GM19328 (cell line): ENCODE measurements at regions not wholly inside any gene's neighbourhood (a gene's known extent, or its start where the extent isn't known, plus 50 kb on each side); places are given as distances from the start of the nearest gene placed in this dataset.

Experiments
- ATAC-seq: cut with Tn5 transposase; IDR thresholded peaks from one replicate; pipeline ENCODE4 v1.9.1; 2021; ENCODE audit warnings: mild to moderate bottlenecking, moderate library complexity; ENCODE audit not compliant: unreplicated experiment

GRCh38 chr20:39222101-39222500 lies 260.0 kb downstream of the DHX35 start:
- no peak for ATAC-seq

- no peak for ATAC-seq
Observed at GRCh38 chr20:39216195-39216594, 254.1 kb downstream of the DHX35 start.

DNA sequence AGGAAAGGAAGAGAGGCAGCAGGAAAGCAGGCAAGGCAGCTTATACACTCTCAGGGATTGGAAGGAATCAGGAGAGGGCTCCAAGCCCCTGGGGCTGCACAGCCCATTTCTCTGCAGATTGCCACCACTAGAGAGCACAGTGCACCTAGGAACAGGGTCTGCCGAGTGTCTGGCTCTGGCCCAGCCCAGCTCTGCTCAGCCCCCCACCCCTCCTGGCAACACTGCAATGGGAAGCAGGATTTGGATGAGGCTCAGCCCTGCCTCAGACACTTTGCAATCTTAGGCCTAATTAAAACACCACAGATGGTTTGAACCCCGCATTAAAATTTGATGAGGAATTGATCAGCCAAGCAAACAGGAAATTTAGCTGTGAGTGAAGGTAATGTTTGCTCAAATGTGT lies 252.7 kb downstream of the DHX35 start:
- ATAC-seq, result no peak

DNA sequence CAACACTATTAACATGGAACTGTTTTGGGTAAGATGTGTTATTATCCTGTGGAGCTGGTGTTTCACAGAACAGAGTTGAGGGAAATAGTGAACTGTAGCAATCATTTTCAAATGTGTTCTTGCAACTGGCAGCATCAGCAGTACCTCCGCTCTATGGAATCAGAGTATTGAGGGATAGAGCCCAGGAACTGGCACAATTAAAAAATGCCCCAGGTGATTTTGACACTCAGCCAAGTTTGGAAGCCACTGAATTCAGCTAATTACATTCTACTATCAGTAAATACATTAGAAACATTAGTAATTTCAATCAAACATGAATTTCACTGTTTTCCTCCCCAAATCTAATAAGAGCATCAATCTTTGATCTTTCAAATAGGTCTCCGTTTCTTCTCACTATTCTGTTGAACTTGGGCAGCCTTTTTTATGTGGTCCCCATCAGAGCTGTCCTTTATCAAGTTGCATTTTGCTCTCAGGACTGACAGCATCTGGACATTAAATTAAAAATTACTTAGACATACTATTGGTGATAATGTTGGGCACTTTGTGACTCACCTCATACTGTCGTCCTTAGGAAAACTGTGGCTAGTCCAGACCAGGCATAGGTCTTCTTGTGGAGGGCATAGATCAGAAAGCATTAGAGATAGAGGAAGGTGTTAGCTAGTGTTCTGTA lies 251.5 kb downstream of the DHX35 start:
- no peak for ATAC-seq

DNA sequence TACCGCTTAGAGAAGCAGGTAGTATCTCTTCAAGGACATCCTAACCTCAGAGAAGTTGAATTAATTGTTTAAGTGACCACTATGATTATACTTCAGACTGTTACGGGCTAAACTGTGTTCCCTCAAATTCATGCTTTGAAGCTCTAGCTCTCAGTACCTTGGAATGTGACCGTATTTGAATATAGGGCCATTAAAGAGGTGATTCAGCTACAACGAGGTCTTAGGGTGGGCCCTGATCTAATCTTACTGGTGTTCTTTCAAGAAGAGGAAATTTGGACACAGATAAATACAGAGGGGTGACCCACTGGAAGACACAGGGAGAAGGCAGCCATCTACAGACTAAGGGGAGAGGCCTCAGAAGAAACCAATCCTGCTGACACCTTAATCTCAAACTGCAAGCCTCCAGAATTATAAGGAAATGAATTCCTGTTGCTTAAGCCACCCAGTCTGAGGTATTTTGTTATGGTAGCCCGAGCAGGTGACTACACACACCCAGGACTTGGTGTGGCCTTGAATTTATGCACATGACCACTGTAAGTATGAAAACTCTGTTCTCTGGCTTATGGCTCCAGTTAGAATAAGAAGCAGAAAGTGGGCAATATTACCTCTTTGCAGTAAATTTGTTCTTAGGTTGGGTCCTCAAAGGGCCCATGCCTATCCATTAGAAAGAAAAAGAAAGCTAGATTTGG lies 249.1 kb downstream of the DHX35 start:
- no peak for ATAC-seq

- no peak for ATAC-seq
Observed at GRCh38 chr20:39210341-39211036, 248.3 kb downstream of the DHX35 start.

- no peak for ATAC-seq
Observed at GRCh38 chr20:39206899-39207564, 244.9 kb downstream of the DHX35 start.

GRCh38 chr20:39195582-39196021 lies 233.5 kb downstream of the DHX35 start:
- ATAC-seq, result no peak

DNA sequence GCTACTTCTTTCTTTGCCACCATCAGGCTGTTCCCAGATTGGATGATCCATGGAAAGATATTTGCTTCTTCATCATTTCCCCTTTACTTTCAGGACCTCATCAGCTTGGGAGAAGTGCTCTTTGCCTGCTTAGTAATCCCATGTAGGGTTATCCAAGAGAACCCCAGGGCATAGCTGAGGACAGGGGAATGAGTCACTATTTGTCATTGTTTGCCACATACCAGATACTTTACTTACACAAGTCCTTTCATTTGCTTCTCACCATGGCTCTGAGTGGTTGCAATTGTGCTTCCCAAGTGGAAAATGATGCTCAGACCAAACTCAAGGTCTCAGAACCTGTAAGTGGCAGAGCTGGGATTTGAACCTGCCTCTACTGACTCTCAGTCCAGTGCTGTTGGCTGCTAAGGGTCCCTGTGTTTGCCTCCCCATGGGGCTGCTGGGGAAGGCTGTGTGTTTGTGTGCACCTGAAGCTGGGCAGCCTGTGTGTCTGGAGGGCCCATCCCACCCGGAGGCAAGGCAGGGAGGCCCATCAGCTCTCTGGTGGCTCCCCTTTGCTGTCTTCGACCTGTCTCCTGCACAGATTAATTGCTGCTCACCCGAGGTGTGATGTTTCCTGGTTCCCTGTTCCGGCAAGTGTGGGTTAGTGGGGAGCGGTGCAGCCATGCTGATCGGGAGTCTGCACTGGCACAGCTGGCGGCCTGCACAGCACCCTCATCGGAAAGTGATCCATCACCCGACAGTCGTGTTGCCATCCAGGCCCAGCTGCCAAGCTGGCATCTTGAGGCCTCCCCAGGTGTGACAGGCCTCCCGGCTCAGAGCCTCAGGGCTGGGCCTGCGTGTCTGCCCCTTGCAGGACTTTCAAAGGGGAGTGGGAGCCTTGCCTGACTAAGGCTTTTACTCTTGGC lies 228.8 kb downstream of the DHX35 start:
- no peak for ATAC-seq

- ATAC-seq, result no peak
Observed at GRCh38 chr20:39188266-39188765, 226.2 kb downstream of the DHX35 start.

- ATAC-seq, result no peak
Observed at GRCh38 chr20:39181490-39181889, 219.3 kb downstream of the DHX35 start.

DNA sequence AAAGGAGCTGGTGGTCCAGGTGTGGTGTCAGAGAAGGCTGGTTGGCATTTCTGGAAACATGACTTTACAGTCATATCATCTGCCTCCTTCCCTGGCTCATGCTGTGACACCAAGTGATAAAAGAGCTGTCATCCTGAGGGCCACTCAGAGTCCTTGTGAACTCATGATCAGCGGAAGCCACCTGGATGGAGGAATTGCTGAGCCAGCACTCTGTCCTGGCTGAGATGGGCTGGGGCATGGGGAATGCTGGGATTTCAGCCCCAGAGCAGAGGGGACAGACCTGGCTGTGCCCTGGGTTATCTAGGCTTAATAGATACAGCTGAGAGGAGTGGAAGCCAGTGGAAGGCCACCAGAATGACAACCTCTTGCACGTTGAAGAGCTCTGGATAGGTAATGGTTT lies 214.3 kb downstream of the DHX35 start:
- no peak for ATAC-seq

DNA sequence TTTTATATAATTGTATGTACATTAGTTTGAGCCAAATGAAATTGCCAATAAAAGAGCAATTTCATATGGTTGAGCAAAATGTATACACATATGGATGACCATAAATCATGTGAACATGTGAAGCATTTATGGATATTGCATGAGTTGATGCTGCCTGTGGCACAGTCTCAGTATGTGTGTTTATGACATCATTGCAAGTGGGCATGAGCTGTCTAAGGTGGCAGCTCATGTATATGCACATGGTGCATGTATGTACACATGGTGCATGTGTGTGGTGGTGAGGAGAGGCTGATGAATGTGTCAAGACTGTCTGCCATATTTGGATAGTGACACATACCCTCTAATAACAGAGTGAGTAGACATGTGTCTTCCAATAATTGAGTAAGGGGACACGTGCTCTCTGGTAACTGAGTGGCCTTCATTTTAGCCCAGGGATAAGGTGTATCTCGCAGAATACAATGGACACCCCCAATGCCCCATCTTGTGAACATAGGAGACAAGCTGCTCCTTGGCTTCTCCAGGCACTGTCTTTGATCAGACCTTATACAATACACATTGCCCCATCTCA lies 208.8 kb downstream of the DHX35 start:
- ATAC-seq, result no peak

DNA sequence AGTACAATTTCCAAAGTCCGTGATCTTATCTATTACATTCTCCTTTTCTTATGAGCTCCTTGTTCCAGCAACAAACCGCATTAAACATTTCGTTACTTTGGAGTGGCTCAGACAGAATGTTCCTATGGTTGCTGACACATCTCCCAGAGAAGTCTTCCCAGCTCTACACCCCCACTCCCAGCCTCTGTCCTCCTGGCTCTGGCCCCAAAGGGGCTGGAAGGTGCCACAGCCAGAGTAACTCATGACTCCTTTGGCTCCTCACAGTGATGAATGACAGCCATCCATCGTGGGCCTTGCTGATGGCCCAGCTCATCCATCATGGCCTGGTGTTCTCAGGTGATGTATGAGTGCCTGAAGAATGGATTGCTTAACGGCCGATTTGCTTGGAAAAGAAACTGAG lies 203.0 kb downstream of the DHX35 start:
- no peak for ATAC-seq

DNA sequence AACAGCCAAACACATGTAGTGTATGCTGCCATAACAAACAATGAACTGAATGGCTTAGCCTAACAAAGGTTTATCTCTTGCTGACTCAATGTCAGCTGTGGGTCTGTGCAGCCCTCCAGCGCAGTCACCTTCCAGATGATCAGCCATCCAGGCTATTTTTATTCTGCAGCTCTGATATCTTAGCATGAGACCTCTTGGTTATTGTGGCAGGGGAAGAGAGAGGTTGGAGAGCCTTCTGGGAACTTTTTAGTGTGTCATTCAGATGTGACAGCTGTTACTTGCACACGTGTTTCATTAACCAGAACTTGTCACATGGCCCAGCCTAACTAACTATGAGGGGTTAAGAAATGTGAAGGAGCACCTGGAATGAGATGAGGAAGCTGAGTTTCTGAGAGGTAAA lies 202.5 kb downstream of the DHX35 start:
- no peak for ATAC-seq

DNA sequence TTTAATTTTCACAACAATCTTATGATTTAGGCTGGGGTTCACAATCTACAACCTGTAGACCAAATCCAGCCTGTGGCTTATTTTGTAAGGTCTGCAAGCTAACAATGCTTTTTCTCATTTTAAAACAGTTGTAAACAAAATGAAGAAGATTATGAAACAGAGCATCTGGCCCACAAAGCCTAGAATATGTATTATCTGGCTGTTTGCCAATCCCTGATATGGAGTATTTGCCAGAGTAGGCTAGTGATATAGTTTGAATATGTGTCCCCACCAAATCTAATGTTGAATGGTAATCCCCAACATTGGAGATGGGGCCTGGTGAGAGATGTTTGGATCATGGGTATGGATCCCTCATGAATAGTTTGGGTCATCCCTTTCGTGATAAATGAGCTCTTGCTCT lies 201.8 kb downstream of the DHX35 start:
- ATAC-seq, result no peak

DNA sequence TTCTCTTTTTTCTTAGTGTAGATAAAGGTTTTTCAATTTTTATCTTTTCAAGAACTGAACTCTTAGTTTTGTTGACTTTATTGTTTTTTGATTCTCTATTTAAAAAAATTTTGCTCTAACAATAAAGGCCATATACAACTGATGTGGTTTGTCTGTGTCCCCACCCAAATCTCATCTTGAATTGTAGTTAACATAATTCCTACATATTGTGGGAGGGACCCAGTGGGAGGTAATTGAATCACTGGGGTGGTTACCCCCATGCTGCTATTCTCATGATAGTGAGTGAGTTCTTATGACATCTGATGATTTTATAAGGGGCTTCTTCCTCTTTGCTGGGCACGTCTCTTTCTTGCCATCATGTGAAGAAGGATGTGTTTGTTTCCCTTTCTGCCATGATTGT lies 199.8 kb downstream of the DHX35 start:
- ATAC-seq, result no peak

GRCh38 chr20:39155971-39156370 lies 193.8 kb downstream of the DHX35 start:
- ATAC-seq, result no peak

DNA sequence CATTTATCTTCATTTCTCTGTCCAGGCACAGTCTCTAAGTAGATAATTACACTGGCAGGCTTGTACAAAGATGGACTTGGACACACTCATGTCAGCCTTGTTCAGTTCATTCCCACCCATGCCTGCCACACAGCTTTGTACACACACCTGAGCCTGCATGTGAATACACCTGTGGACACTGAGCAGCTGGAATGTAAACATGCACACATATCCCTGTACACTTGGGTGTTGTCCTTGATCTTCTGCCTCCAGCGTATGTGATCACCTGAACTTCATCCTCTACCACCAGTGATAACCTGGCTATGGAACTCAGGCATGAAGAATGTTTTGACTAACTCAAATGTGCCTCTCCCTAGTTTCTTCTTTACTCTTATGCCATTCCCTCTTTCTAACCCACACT lies 190.6 kb downstream of the DHX35 start:
- no peak for ATAC-seq

DNA sequence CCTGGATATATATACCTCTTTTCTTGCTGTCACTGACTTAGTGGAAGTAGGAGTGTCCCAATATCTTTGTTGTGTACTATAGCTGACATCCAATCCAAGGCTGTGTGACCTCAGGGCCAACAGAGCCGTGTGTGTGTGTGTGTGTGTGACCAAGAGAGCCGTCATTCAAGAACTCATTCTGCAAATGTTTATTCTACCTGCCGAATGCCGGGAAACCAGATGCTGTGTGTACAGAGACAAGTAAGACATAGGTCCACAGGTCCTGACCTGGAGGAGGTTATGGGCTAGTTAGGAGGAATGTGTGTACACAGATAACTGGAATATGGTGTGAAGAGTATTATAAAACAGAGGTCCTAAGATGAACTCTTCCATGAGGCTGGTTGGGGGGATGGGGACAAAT lies 190.0 kb downstream of the DHX35 start:
- ATAC-seq, result no peak
